ENCODE measurements at regions not wholly inside any gene's neighbourhood (a gene's known extent, or its start where the extent isn't known, plus 50 kb on each side); places are given as distances from the start of the nearest gene placed in this dataset.

GRCh38 chr20:59378966-59379365 is 78.6 kb downstream of the EDN3 start (continued):
- TF ChIP-seq, protein P1, sequence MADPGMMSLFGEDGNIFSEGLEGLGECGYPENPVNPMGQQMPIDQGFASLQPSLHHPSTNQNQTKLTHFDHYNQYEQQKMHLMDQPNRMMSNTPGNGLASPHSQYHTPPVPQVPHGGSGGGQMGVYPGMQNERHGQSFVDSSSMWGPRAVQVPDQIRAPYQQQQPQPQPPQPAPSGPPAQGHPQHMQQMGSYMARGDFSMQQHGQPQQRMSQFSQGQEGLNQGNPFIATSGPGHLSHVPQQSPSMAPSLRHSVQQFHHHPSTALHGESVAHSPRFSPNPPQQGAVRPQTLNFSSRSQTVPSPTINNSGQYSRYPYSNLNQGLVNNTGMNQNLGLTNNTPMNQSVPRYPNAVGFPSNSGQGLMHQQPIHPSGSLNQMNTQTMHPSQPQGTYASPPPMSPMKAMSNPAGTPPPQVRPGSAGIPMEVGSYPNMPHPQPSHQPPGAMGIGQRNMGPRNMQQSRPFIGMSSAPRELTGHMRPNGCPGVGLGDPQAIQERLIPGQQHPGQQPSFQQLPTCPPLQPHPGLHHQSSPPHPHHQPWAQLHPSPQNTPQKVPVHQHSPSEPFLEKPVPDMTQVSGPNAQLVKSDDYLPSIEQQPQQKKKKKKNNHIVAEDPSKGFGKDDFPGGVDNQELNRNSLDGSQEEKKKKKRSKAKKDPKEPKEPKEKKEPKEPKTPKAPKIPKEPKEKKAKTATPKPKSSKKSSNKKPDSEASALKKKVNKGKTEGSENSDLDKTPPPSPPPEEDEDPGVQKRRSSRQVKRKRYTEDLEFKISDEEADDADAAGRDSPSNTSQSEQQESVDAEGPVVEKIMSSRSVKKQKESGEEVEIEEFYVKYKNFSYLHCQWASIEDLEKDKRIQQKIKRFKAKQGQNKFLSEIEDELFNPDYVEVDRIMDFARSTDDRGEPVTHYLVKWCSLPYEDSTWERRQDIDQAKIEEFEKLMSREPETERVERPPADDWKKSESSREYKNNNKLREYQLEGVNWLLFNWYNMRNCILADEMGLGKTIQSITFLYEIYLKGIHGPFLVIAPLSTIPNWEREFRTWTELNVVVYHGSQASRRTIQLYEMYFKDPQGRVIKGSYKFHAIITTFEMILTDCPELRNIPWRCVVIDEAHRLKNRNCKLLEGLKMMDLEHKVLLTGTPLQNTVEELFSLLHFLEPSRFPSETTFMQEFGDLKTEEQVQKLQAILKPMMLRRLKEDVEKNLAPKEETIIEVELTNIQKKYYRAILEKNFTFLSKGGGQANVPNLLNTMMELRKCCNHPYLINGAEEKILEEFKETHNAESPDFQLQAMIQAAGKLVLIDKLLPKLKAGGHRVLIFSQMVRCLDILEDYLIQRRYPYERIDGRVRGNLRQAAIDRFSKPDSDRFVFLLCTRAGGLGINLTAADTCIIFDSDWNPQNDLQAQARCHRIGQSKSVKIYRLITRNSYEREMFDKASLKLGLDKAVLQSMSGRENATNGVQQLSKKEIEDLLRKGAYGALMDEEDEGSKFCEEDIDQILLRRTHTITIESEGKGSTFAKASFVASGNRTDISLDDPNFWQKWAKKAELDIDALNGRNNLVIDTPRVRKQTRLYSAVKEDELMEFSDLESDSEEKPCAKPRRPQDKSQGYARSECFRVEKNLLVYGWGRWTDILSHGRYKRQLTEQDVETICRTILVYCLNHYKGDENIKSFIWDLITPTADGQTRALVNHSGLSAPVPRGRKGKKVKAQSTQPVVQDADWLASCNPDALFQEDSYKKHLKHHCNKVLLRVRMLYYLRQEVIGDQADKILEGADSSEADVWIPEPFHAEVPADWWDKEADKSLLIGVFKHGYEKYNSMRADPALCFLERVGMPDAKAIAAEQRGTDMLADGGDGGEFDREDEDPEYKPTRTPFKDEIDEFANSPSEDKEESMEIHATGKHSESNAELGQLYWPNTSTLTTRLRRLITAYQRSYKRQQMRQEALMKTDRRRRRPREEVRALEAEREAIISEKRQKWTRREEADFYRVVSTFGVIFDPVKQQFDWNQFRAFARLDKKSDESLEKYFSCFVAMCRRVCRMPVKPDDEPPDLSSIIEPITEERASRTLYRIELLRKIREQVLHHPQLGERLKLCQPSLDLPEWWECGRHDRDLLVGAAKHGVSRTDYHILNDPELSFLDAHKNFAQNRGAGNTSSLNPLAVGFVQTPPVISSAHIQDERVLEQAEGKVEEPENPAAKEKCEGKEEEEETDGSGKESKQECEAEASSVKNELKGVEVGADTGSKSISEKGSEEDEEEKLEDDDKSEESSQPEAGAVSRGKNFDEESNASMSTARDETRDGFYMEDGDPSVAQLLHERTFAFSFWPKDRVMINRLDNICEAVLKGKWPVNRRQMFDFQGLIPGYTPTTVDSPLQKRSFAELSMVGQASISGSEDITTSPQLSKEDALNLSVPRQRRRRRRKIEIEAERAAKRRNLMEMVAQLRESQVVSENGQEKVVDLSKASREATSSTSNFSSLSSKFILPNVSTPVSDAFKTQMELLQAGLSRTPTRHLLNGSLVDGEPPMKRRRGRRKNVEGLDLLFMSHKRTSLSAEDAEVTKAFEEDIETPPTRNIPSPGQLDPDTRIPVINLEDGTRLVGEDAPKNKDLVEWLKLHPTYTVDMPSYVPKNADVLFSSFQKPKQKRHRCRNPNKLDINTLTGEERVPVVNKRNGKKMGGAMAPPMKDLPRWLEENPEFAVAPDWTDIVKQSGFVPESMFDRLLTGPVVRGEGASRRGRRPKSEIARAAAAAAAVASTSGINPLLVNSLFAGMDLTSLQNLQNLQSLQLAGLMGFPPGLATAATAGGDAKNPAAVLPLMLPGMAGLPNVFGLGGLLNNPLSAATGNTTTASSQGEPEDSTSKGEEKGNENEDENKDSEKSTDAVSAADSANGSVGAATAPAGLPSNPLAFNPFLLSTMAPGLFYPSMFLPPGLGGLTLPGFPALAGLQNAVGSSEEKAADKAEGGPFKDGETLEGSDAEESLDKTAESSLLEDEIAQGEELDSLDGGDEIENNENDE (IDR thresholded peaks at IDR 0.05; ENCODE audit: insufficient replicate concordance, low read length) = no peak
- TF ChIP-seq CHD1 (IDR thresholded peaks at IDR 0.05; ENCODE audit: low read depth, low read length) (no peak), BCL11A (IDR thresholded peaks at IDR 0.05; ENCODE audit: low read depth in 2 of 2, low read length in 2 of 2) (no peak), KDM5A (IDR thresholded peaks at IDR 0.05; ENCODE audit: low read length) (no peak), SAP30 (IDR thresholded peaks at IDR 0.05; ENCODE audit: insufficient read depth, insufficient replicate concordance, low read length) (no peak), FOSL1 (IDR thresholded peaks at IDR 0.05; ENCODE audit: insufficient read depth, low read depth, low read length) (no peak), CBX8 (IDR thresholded peaks at IDR 0.05; ENCODE audit: borderline replicate concordance, low read depth, low read length) (no peak), RXRA (IDR thresholded peaks at IDR 0.05; ENCODE audit: insufficient read depth, low read depth, low read length) (no peak), PHF8 (conservative IDR thresholded peaks at IDR 0.05; ENCODE audit: low read depth, low read length) (no peak), POLR2AphosphoS5 (IDR thresholded peaks at IDR 0.05; ENCODE audit: low read depth, low read length) (no peak), JUN (IDR thresholded peaks at IDR 0.05; ENCODE audit: low read depth, low read length) (no peak), RBBP5 (IDR thresholded peaks at IDR 0.05; ENCODE audit: borderline replicate concordance, low read depth, low read length) (no peak)
